Liver (tissue), 8 donors: ENCODE measurements at regions not wholly inside any gene's neighbourhood (a gene's known extent, or its start where the extent isn't known, plus 50 kb on each side); places are given as distances from the start of the nearest gene placed in this dataset.

ENCODE experiments used
- DNase-seq: peaks from one replicate; pipeline ENCODE4 v3.0.0-alpha.2; 2017; ENCODE audit warnings: low spot score
- H3K27ac ChIP-seq, 2 donors: one replicate each; pipeline ENCODE4 v1.7.0; 2013; ENCODE audit warnings: inconsistent platforms in 2 of 2, low read length in 2 of 2, control low read depth in 1 of 2, low read depth in 1 of 2, mild to moderate bottlenecking in 1 of 2
- H3K27me3 ChIP-seq, 4 donors: one replicate each; pipeline versions ENCODE4 v1.6.1 to v1.7.0; 2013; ENCODE audit warnings: low read length in 3 of 4, inconsistent platforms in 1 of 4, mild to moderate bottlenecking in 1 of 4, moderate library complexity in 1 of 4; ENCODE audit not compliant: control insufficient read depth in 4 of 4, insufficient read depth in 4 of 4
- H3K36me3 ChIP-seq, 4 donors: one replicate each; pipeline versions ENCODE4 v1.6.1 to v1.7.0; 2013; ENCODE audit warnings: low read length in 3 of 4, mild to moderate bottlenecking in 3 of 4, low read depth in 1 of 4, moderate library complexity in 1 of 4; ENCODE audit not compliant: control insufficient read depth in 4 of 4, insufficient read depth in 3 of 4
- H3K4me1 ChIP-seq, 4 donors: one replicate each; pipeline versions ENCODE4 v1.6.1 to v1.7.0; 2013; ENCODE audit warnings: low read length in 3 of 4, mild to moderate bottlenecking in 3 of 4, moderate library complexity in 1 of 4; ENCODE audit not compliant: control insufficient read depth in 4 of 4, insufficient read depth in 4 of 4
- H3K4me3 ChIP-seq, 3 donors: one replicate each; pipeline versions ENCODE4 v1.6.1 to v1.7.0; 2013; ENCODE audit warnings: low read length in 3 of 3, control low read depth in 1 of 3, low read depth in 1 of 3, mild to moderate bottlenecking in 1 of 3
- H3K9ac ChIP-seq, 2 donors: one replicate each; pipeline ENCODE4 v1.7.0; 2013; ENCODE audit warnings: low read length in 2 of 2, mild to moderate bottlenecking in 2 of 2, moderate library complexity in 2 of 2, control low read depth in 1 of 2, low read depth in 1 of 2
- H3K9me3 ChIP-seq, 4 donors: one replicate each; pipeline versions ENCODE4 v1.6.1 to v1.7.0; 2013; ENCODE audit warnings: low read length in 3 of 4; ENCODE audit not compliant: control insufficient read depth in 4 of 4
- EGR1 ChIP-seq, 2 donors: IDR thresholded peaks; 2 replicates each; pipeline ENCODE4 v1.6.1; 2016 to 2018; ENCODE audit warnings: antibody characterized with exemption in 2 of 2, low read depth in 2 of 2
- FOXA1 ChIP-seq: IDR thresholded peaks from 2 replicates; pipeline ENCODE4 v1.6.1; 2016; ENCODE audit warnings: antibody characterized with exemption
- FOXA2 ChIP-seq: IDR thresholded peaks from 2 replicates; pipeline ENCODE4 v1.6.1; 2016; ENCODE audit warnings: antibody characterized with exemption
- GABPA ChIP-seq, 2 donors: IDR thresholded peaks in 1 of 2; conservative IDR thresholded peaks in 1 of 2; 2 replicates each; pipeline ENCODE4 v1.6.1; 2016; ENCODE audit warnings: antibody characterized with exemption in 2 of 2, mild to moderate bottlenecking in 1 of 2, moderate library complexity in 1 of 2
- HNF4A ChIP-seq, 2 donors: conservative IDR thresholded peaks; 2 replicates each; pipeline ENCODE4 v1.6.1; 2016; ENCODE audit warnings: antibody characterized with exemption in 2 of 2, mild to moderate bottlenecking in 2 of 2
- HNF4G ChIP-seq: IDR thresholded peaks from 2 replicates; pipeline ENCODE4 v1.6.1; 2016; ENCODE audit warnings: antibody characterized with exemption
- JUND ChIP-seq, 2 donors: IDR thresholded peaks; 2 replicates each; pipeline ENCODE4 v1.6.1; 2016; ENCODE audit warnings: antibody characterized with exemption in 2 of 2
- NR2F2 ChIP-seq: IDR thresholded peaks from 2 replicates; pipeline ENCODE4 v1.6.1; 2016; ENCODE audit warnings: antibody characterized with exemption
- RAD21 ChIP-seq, 2 donors: IDR thresholded peaks; 2 replicates each; pipeline ENCODE4 v1.6.1; 2016; ENCODE audit warnings: antibody characterized with exemption in 2 of 2, mild to moderate bottlenecking in 2 of 2
- RXRA ChIP-seq, 2 donors: IDR thresholded peaks; 2 replicates each; pipeline ENCODE4 v1.6.1; 2017 to 2018; ENCODE audit warnings: antibody characterized with exemption in 2 of 2, mild to moderate bottlenecking in 1 of 2
- SP1 ChIP-seq: IDR thresholded peaks from 2 replicates; pipeline ENCODE4 v1.6.1; 2018; ENCODE audit warnings: antibody characterized with exemption, mild to moderate bottlenecking
- TAF1 ChIP-seq: conservative IDR thresholded peaks from 2 replicates; pipeline ENCODE4 v1.6.1; 2016; ENCODE audit warnings: antibody characterized with exemption, mild to moderate bottlenecking
- YY1 ChIP-seq: IDR thresholded peaks from 2 replicates; pipeline ENCODE4 v1.6.1; 2016; ENCODE audit warnings: antibody characterized with exemption, mild to moderate bottlenecking
- WGBS: extraction: QIAGEN DNeasy Blood & Tissue Kit; methylation state at CpG from one replicate; pipeline ENCODE4 v1.1.7; 2013; 5-methylcytosine and 5-hydroxymethylcytosine counted together
- TF ChIP-seq, protein P1 (sequence below): IDR thresholded peaks from 2 replicates; pipeline ENCODE4 v1.6.1; 2016; ENCODE audit warnings: antibody characterized with exemption
- TF ChIP-seq, protein P2 (sequence below): IDR thresholded peaks from 2 replicates; pipeline ENCODE4 v1.6.1; 2016; ENCODE audit warnings: antibody characterized with exemption, mild to moderate bottlenecking
- TF ChIP-seq, protein P3 (sequence below): fragments of 150-350 bp; IDR thresholded peaks from 2 replicates; pipeline ENCODE4 v1.5.1; 2017; ENCODE audit warnings: improper control_type of control experiment, low read depth, low read length; ENCODE audit not compliant: missing input control
- TF ChIP-seq, protein P4 (sequence below): IDR thresholded peaks from 2 replicates; pipeline ENCODE4 v1.6.1; 2016; ENCODE audit warnings: antibody characterized with exemption
- TF ChIP-seq, protein P5 (sequence below): IDR thresholded peaks from 2 replicates; pipeline ENCODE4 v1.6.1; 2016; ENCODE audit warnings: antibody characterized with exemption
- donor health status: healthy.
- donor health status: healthy.
- donor health status: healthy.
- donor health status: healthy.
- donor health status: healthy.

DNA sequence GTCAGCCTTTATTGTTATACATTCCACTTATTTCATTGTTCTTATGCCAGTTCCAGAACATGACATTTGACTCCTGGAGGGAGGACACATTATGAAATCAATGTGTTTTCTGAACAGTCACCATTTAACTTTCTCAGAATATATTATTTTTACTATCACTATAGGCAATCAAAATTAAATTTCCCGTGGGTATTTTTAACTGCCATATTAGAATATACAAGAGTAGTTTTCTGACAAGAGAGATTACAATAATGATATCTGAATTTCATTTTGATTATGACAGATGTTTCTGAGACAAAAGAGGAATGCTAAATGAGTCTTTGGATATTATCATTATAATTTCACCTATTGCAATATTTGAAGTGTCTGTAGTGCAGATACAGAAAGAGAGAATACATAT, 64.4 kb upstream of the FSIP2 start:
- H3K27me3 ChIP-seq: no peaks in the 10 kb centered on the region
- H3K4me1 ChIP-seq: no peaks in the 10 kb centered on the region
- no peaks in the 10 kb centered on the region for H3K36me3 ChIP-seq
- no peaks in the 10 kb centered on the region for H3K9me3 ChIP-seq
- no peak for DNase-seq
- no peak overlapping the region for H3K9ac ChIP-seq
- H3K4me3 ChIP-seq: no peak overlapping the region
- WGBS: 69% methylated on average over 1 of the region's 1 CpG
- no peak for TF ChIP-seq TAF1
- TF ChIP-seq, protein P1, sequence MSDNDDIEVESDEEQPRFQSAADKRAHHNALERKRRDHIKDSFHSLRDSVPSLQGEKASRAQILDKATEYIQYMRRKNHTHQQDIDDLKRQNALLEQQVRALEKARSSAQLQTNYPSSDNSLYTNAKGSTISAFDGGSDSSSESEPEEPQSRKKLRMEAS: no peak
- TF ChIP-seq, protein P2, sequence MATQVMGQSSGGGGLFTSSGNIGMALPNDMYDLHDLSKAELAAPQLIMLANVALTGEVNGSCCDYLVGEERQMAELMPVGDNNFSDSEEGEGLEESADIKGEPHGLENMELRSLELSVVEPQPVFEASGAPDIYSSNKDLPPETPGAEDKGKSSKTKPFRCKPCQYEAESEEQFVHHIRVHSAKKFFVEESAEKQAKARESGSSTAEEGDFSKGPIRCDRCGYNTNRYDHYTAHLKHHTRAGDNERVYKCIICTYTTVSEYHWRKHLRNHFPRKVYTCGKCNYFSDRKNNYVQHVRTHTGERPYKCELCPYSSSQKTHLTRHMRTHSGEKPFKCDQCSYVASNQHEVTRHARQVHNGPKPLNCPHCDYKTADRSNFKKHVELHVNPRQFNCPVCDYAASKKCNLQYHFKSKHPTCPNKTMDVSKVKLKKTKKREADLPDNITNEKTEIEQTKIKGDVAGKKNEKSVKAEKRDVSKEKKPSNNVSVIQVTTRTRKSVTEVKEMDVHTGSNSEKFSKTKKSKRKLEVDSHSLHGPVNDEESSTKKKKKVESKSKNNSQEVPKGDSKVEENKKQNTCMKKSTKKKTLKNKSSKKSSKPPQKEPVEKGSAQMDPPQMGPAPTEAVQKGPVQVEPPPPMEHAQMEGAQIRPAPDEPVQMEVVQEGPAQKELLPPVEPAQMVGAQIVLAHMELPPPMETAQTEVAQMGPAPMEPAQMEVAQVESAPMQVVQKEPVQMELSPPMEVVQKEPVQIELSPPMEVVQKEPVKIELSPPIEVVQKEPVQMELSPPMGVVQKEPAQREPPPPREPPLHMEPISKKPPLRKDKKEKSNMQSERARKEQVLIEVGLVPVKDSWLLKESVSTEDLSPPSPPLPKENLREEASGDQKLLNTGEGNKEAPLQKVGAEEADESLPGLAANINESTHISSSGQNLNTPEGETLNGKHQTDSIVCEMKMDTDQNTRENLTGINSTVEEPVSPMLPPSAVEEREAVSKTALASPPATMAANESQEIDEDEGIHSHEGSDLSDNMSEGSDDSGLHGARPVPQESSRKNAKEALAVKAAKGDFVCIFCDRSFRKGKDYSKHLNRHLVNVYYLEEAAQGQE: no peak
- no peak for TF ChIP-seq FOXA1
- TF ChIP-seq, protein P3, sequence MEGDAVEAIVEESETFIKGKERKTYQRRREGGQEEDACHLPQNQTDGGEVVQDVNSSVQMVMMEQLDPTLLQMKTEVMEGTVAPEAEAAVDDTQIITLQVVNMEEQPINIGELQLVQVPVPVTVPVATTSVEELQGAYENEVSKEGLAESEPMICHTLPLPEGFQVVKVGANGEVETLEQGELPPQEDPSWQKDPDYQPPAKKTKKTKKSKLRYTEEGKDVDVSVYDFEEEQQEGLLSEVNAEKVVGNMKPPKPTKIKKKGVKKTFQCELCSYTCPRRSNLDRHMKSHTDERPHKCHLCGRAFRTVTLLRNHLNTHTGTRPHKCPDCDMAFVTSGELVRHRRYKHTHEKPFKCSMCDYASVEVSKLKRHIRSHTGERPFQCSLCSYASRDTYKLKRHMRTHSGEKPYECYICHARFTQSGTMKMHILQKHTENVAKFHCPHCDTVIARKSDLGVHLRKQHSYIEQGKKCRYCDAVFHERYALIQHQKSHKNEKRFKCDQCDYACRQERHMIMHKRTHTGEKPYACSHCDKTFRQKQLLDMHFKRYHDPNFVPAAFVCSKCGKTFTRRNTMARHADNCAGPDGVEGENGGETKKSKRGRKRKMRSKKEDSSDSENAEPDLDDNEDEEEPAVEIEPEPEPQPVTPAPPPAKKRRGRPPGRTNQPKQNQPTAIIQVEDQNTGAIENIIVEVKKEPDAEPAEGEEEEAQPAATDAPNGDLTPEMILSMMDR: no peak
- no peak for TF ChIP-seq HNF4A (conservative IDR thresholded peaks at IDR 0.05)
- TF ChIP-seq RAD21 (IDR thresholded peaks at IDR 0.05): no peak
- no peak for TF ChIP-seq HNF4G
- no peak for TF ChIP-seq FOXA2
- TF ChIP-seq NR2F2: no peak
- no peak for TF ChIP-seq EGR1 (IDR thresholded peaks at IDR 0.05; ENCODE audit: low read depth in 2 of 2)
- TF ChIP-seq, protein P4, sequence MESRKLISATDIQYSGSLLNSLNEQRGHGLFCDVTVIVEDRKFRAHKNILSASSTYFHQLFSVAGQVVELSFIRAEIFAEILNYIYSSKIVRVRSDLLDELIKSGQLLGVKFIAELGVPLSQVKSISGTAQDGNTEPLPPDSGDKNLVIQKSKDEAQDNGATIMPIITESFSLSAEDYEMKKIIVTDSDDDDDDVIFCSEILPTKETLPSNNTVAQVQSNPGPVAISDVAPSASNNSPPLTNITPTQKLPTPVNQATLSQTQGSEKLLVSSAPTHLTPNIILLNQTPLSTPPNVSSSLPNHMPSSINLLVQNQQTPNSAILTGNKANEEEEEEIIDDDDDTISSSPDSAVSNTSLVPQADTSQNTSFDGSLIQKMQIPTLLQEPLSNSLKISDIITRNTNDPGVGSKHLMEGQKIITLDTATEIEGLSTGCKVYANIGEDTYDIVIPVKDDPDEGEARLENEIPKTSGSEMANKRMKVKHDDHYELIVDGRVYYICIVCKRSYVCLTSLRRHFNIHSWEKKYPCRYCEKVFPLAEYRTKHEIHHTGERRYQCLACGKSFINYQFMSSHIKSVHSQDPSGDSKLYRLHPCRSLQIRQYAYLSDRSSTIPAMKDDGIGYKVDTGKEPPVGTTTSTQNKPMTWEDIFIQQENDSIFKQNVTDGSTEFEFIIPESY: no peak
- no peak for TF ChIP-seq GABPA (IDR thresholded peaks at IDR 0.05 in 1 of 2, conservative IDR thresholded peaks at IDR 0.05 in 1 of 2)
- no peak for TF ChIP-seq YY1
- TF ChIP-seq SP1: no peak
- TF ChIP-seq, protein P5, sequence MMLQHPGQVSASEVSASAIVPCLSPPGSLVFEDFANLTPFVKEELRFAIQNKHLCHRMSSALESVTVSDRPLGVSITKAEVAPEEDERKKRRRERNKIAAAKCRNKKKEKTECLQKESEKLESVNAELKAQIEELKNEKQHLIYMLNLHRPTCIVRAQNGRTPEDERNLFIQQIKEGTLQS: no peak
- TF ChIP-seq RXRA (IDR thresholded peaks at IDR 0.05): no peak
- TF ChIP-seq JUND (IDR thresholded peaks at IDR 0.05): no peak
- no peak overlapping the region for H3K27ac ChIP-seq

DNA sequence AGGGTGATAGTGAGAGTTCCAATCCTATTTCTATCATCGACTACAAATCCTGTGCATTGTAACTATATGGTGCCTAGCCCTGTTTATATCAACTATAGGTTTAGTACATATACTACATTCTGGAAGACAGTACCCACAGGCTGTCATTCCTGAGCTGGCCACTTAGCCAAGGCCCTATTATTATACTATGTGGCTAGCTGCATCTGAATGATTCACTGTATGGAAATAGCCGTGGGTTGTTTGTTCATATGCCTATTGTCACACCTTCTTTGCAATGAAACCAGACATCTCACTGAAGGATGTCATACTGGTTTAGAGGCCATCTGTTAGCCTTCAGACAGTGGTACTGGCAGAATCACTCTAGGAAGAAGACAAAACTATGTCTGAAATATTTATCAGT, 62.3 kb upstream of the FSIP2 start:
- TF ChIP-seq, protein P5: no peak
- TF ChIP-seq RAD21 (IDR thresholded peaks at IDR 0.05) (no peak), FOXA2 (no peak), EGR1 (IDR thresholded peaks at IDR 0.05; ENCODE audit: low read depth in 2 of 2) (no peak), JUND (IDR thresholded peaks at IDR 0.05) (no peak), TAF1 (no peak), FOXA1 (no peak), GABPA (IDR thresholded peaks at IDR 0.05 in 1 of 2, conservative IDR thresholded peaks at IDR 0.05 in 1 of 2) (no peak), NR2F2 (no peak), HNF4G (no peak), SP1 (no peak)
- TF ChIP-seq, protein P3: no peak
- TF ChIP-seq, protein P1: no peak
- TF ChIP-seq, protein P4: no peak
- 87% methylated on average over 2 of the region's 2 CpGs for whole genome bisulfite sequencing
- DNase-seq: no peak
- no peak overlapping the region for H3K9ac ChIP-seq
- H3K27ac ChIP-seq: no peak overlapping the region
- H3K36me3 ChIP-seq: no peaks in the 10 kb centered on the region
- no peaks in the 10 kb centered on the region for H3K4me1 ChIP-seq
- H3K9me3 ChIP-seq: no peaks in the 10 kb centered on the region
- no peak overlapping the region for H3K4me3 ChIP-seq
- no peaks in the 10 kb centered on the region for H3K27me3 ChIP-seq
